ENCODE measurements at regions not wholly inside any gene's neighbourhood (a gene's known extent, or its start where the extent isn't known, plus 50 kb on each side); places are given as distances from the start of the nearest gene placed in this dataset.
"Not testable (repeated sequence)": the region's sequence is repeated elsewhere in the genome, so short reads cannot be mapped to it uniquely, and the experiment has no call there.

- Histone ChIP-seq H4K20me1 (ENCODE audit: control insufficient read depth, extremely low read depth, insufficient read depth, low read length) (no peaks in the 10 kb centered on the region), H2AFZ (ENCODE audit: low read length) (no peak overlapping the region), H3K4me2 (ENCODE audit: extremely low read depth, insufficient read depth, low read length) (no peak overlapping the region), H3K79me2 (ENCODE audit: control insufficient read depth, insufficient read depth, low read length) (no peaks in the 10 kb centered on the region), H3K4me3 (replicated peaks in 1 of 4; ENCODE audit: control extremely low read depth in 1 of 4, insufficient read depth in 1 of 4, low read depth in 3 of 4, low read length in 4 of 4) (no peak overlapping the region), H3K27me3 (ENCODE audit: control insufficient read depth, insufficient read depth, low read length) (no peaks in the 10 kb centered on the region), H3K4me1 (ENCODE audit: control insufficient read depth, extremely low read depth, insufficient read depth, low read length) (no peaks in the 10 kb centered on the region), H3K9ac (ENCODE audit: insufficient read depth, low read length) (no peak overlapping the region), H3K9me3 (ENCODE audit: control insufficient read depth, insufficient read depth, low read depth, low read length) (no peaks in the 10 kb centered on the region), H3K27ac (ENCODE audit: insufficient read depth, low read length) (no peak overlapping the region), H3K36me3 (ENCODE audit: control insufficient read depth, insufficient read depth, low read length) (no peaks in the 10 kb centered on the region)
- no peak for DNase-seq (ENCODE audit: low read depth in 2 of 2)
- TF ChIP-seq EZH2 (IDR thresholded peaks at IDR 0.05; ENCODE audit: low read length, missing control alignments) (no peak), CTCF (conservative IDR thresholded peaks at IDR 0.05 in 1 of 2, IDR thresholded peaks at IDR 0.05 in 1 of 2; ENCODE audit: low read depth in 1 of 2, low read length in 2 of 2) (no peak)
Measured at GRCh38 chr1:121594096-121594495, 409.3 kb downstream of the SRGAP2C start.

GRCh38 chr1:121595089-121595488 lies 410.3 kb downstream of the SRGAP2C start:
- no peak for DNase-seq (ENCODE audit: low read depth in 2 of 2)
- no peaks in the 10 kb centered on the region for H3K27me3 ChIP-seq (ENCODE audit: control insufficient read depth, insufficient read depth, low read length)
- no peak overlapping the region for H3K27ac ChIP-seq (ENCODE audit: insufficient read depth, low read length)
- H3K4me2 ChIP-seq (ENCODE audit: extremely low read depth, insufficient read depth, low read length): no peak overlapping the region
- H3K9me3 ChIP-seq (ENCODE audit: control insufficient read depth, insufficient read depth, low read depth, low read length): no peaks in the 10 kb centered on the region
- H3K4me1 ChIP-seq (ENCODE audit: control insufficient read depth, extremely low read depth, insufficient read depth, low read length): no peaks in the 10 kb centered on the region
- no peak overlapping the region for H2AFZ ChIP-seq (ENCODE audit: low read length)
- no peak overlapping the region for H3K4me3 ChIP-seq (replicated peaks in 1 of 4; ENCODE audit: control extremely low read depth in 1 of 4, insufficient read depth in 1 of 4, low read depth in 3 of 4, low read length in 4 of 4)
- H4K20me1 ChIP-seq (ENCODE audit: control insufficient read depth, extremely low read depth, insufficient read depth, low read length): no peaks in the 10 kb centered on the region
- TF ChIP-seq CTCF (conservative IDR thresholded peaks at IDR 0.05 in 1 of 2, IDR thresholded peaks at IDR 0.05 in 1 of 2; ENCODE audit: low read depth in 1 of 2, low read length in 2 of 2): no peak
- no peak for TF ChIP-seq EZH2 (IDR thresholded peaks at IDR 0.05; ENCODE audit: low read length, missing control alignments)
- no peak overlapping the region for H3K9ac ChIP-seq (ENCODE audit: insufficient read depth, low read length)
- H3K36me3 ChIP-seq (ENCODE audit: control insufficient read depth, insufficient read depth, low read length): no peaks in the 10 kb centered on the region
- H3K79me2 ChIP-seq (ENCODE audit: control insufficient read depth, insufficient read depth, low read length): no peaks in the 10 kb centered on the region

- not testable (repeated sequence) for H2AFZ ChIP-seq (ENCODE audit: low read length); H3K36me3 ChIP-seq (ENCODE audit: control insufficient read depth, insufficient read depth, low read length); H4K20me1 ChIP-seq (ENCODE audit: control insufficient read depth, extremely low read depth, insufficient read depth, low read length); H3K4me3 ChIP-seq (replicated peaks in 1 of 4; ENCODE audit: control extremely low read depth in 1 of 4, insufficient read depth in 1 of 4, low read depth in 3 of 4, low read length in 4 of 4); H3K9me3 ChIP-seq (ENCODE audit: control insufficient read depth, insufficient read depth, low read depth, low read length); DNase-seq (ENCODE audit: low read depth in 2 of 2); H3K4me2 ChIP-seq (ENCODE audit: extremely low read depth, insufficient read depth, low read length); H3K27ac ChIP-seq (ENCODE audit: insufficient read depth, low read length); H3K9ac ChIP-seq (ENCODE audit: insufficient read depth, low read length); H3K27me3 ChIP-seq (ENCODE audit: control insufficient read depth, insufficient read depth, low read length); H3K4me1 ChIP-seq (ENCODE audit: control insufficient read depth, extremely low read depth, insufficient read depth, low read length); H3K79me2 ChIP-seq (ENCODE audit: control insufficient read depth, insufficient read depth, low read length)
Measured at GRCh38 chr1:121604843-121605444, 420.2 kb downstream of the SRGAP2C start.

GRCh38 chr1:121607499-121607898 lies 422.7 kb downstream of the SRGAP2C start:
- not testable (repeated sequence) for H3K79me2 ChIP-seq (ENCODE audit: control insufficient read depth, insufficient read depth, low read length); H3K9me3 ChIP-seq (ENCODE audit: control insufficient read depth, insufficient read depth, low read depth, low read length); H3K4me1 ChIP-seq (ENCODE audit: control insufficient read depth, extremely low read depth, insufficient read depth, low read length); H3K27ac ChIP-seq (ENCODE audit: insufficient read depth, low read length); H3K4me2 ChIP-seq (ENCODE audit: extremely low read depth, insufficient read depth, low read length); H3K4me3 ChIP-seq (replicated peaks in 1 of 4; ENCODE audit: control extremely low read depth in 1 of 4, insufficient read depth in 1 of 4, low read depth in 3 of 4, low read length in 4 of 4); H3K9ac ChIP-seq (ENCODE audit: insufficient read depth, low read length); DNase-seq (ENCODE audit: low read depth in 2 of 2); H4K20me1 ChIP-seq (ENCODE audit: control insufficient read depth, extremely low read depth, insufficient read depth, low read length); H3K27me3 ChIP-seq (ENCODE audit: control insufficient read depth, insufficient read depth, low read length); H3K36me3 ChIP-seq (ENCODE audit: control insufficient read depth, insufficient read depth, low read length); H2AFZ ChIP-seq (ENCODE audit: low read length)
